Neural crest cell (in vitro differentiated cells): ENCODE measurements at regions not wholly inside any gene's neighbourhood (a gene's known extent, or its start where the extent isn't known, plus 50 kb on each side); places are given as distances from the start of the nearest gene placed in this dataset.

Source experiments
- DNase-seq: peaks from one replicate; pipeline ENCODE4 v3.0.0; 2021; ENCODE audit warnings: low read depth, mixed read lengths, low spot score
- H3K27ac Mint-ChIP-seq: one replicate; pipeline ENCODE4 v1.8.0; 2021; ENCODE audit warnings: mild to moderate bottlenecking, mixed read lengths; ENCODE audit not compliant: unreplicated experiment
- H3K27me3 Mint-ChIP-seq: 2 replicates; pipeline ENCODE4 v1.8.0; 2021; ENCODE audit warnings: low read depth, mild to moderate bottlenecking, mixed read lengths
- H3K36me3 Mint-ChIP-seq: 2 replicates; pipeline ENCODE4 v1.8.0; 2021; ENCODE audit warnings: low read depth, mild to moderate bottlenecking, mixed read lengths
- H3K4me1 Mint-ChIP-seq: 2 replicates; pipeline ENCODE4 v1.8.0; 2021; ENCODE audit warnings: mixed read lengths
- H3K4me3 Mint-ChIP-seq: one replicate; pipeline ENCODE4 v1.8.0; 2021; ENCODE audit warnings: mild to moderate bottlenecking, mixed read lengths
- H3K9me3 Mint-ChIP-seq: 2 replicates; pipeline ENCODE4 v1.8.0; 2021; ENCODE audit warnings: mixed read lengths
- CTCF ChIP-seq: fragments of 200-600 bp; sonication (generic); conservative IDR thresholded peaks from 2 replicates; pipeline ENCODE4 v1.5.0; 2021; ENCODE audit warnings: antibody characterized with exemption, mild to moderate bottlenecking

GRCh38 chr5:103434057-103434456 lies 128.5 kb downstream of the NUDT12 start:
- Mint-ChIP-seq H3K27me3 (no peaks in the 10 kb centered on the region), H3K27ac (no peak overlapping the region), H3K9me3 (peaks cover 10% of the 10 kb centered on the region), H3K36me3 (peaks cover 6% of the 10 kb centered on the region), H3K4me3 (no peak overlapping the region), H3K4me1 (peaks cover 54% of the 10 kb centered on the region)
- no peak for DNase-seq
- TF ChIP-seq CTCF = no peak

- H3K27ac Mint-ChIP-seq = no peak overlapping the region
- H3K4me3 Mint-ChIP-seq = no peak overlapping the region
- TF ChIP-seq CTCF = no peak
- no peak for DNase-seq
- H3K36me3 Mint-ChIP-seq = peaks cover 6% of the 10 kb centered on the region
- no peaks in the 10 kb centered on the region for H3K27me3 Mint-ChIP-seq
- peaks cover 59% of the 10 kb centered on the region for H3K4me1 Mint-ChIP-seq
- H3K9me3 Mint-ChIP-seq = peaks cover 8% of the 10 kb centered on the region
These were observed 129.4 kb downstream of the NUDT12 start for GRCh38 chr5:103433211-103433610.

- no peak for TF ChIP-seq CTCF
- Mint-ChIP-seq H3K9me3 (peaks cover 3% of the 10 kb centered on the region), H3K4me3 (peak overlapping the region; percentile 81), H3K27ac (peak overlapping the region; percentile 94), H3K36me3 (peaks cover 2% of the 10 kb centered on the region), H3K4me1 (peaks cover 71% of the 10 kb centered on the region), H3K27me3 (no peaks in the 10 kb centered on the region)
- DNase-seq = no peak
These were observed 133.7 kb downstream of the NUDT12 start for GRCh38 chr5:103428923-103429322.

GRCh38 chr5:103428411-103428871 lies 134.1 kb downstream of the NUDT12 start:
- TF ChIP-seq CTCF = no peak
- no peaks in the 10 kb centered on the region for H3K27me3 Mint-ChIP-seq
- peaks cover 75% of the 10 kb centered on the region for H3K4me1 Mint-ChIP-seq
- peaks cover 3% of the 10 kb centered on the region for H3K9me3 Mint-ChIP-seq
- peak overlapping the region; percentile 94 for H3K27ac Mint-ChIP-seq
- DNase-seq = no peak
- peak overlapping the region; percentile 81 for H3K4me3 Mint-ChIP-seq
- peaks cover 2% of the 10 kb centered on the region for H3K36me3 Mint-ChIP-seq

- Mint-ChIP-seq H3K27ac (peak overlapping the region; percentile 65), H3K4me3 (no peak overlapping the region), H3K9me3 (peaks cover 3% of the 10 kb centered on the region), H3K4me1 (peaks cover 73% of the 10 kb centered on the region), H3K36me3 (no peaks in the 10 kb centered on the region), H3K27me3 (no peaks in the 10 kb centered on the region)
- no peak for TF ChIP-seq CTCF
- DNase-seq = no peak
These were observed 135.3 kb downstream of the NUDT12 start for GRCh38 chr5:103427326-103427725.
